ENCODE measurements at regions not wholly inside any gene's neighbourhood (a gene's known extent, or its start where the extent isn't known, plus 50 kb on each side); places are given as distances from the start of the nearest gene placed in this dataset.

GRCh38 chr12:25840678-25841465, 117.6 kb upstream of the RASSF8 start:
- no peak for TF ChIP-seq POLR2A (IDR thresholded peaks at IDR 0.05)
- no peak for TF ChIP-seq CTCF (IDR thresholded peaks at IDR 0.05)
